HAP-1 (cell line): ENCODE measurements at regions not wholly inside any gene's neighbourhood (a gene's known extent, or its start where the extent isn't known, plus 50 kb on each side); places are given as distances from the start of the nearest gene placed in this dataset.

Source experiments
- DNase-seq, 2 experiments: peaks; one replicate each; pipeline ENCODE4 v3.0.0-alpha.2; 2016 to 2020; ENCODE audit warnings: low spot score in 2 of 2
- H3K27me3 ChIP-seq: fragments of 250-450 bp; sonication (Bioruptor Pico); 2 replicates; pipeline ENCODE4 v1.5.1; 2020; ENCODE audit warnings: low read depth, mild to moderate bottlenecking, moderate library complexity
- H3K36me3 ChIP-seq: fragments of 250-450 bp; sonication (Bioruptor Pico); replicated peaks from 2 replicates; pipeline ENCODE4 v1.5.1; 2020; ENCODE audit warnings: mild to moderate bottlenecking
- H3K4me1 ChIP-seq: fragments of 250-450 bp; sonication (Bioruptor Pico); 2 replicates; pipeline ENCODE4 v1.5.1; 2020; ENCODE audit warnings: mild to moderate bottlenecking
- H3K4me3 ChIP-seq: fragments of 250-450 bp; sonication (Bioruptor Pico); 2 replicates; pipeline ENCODE4 v1.5.1; 2020; ENCODE audit warnings: mild to moderate bottlenecking, moderate library complexity
- H3K9me3 ChIP-seq: fragments of 250-450 bp; sonication (Bioruptor Pico); 2 replicates; pipeline ENCODE4 v1.5.1; 2020; ENCODE audit warnings: mild to moderate bottlenecking, moderate library complexity
- in situ Hi-C: fragments of 300-500 bp; cut with MboI; formaldehyde crosslinking; loops from 3 replicates; pipeline ENCODE4 v1.14.3; 2020; ENCODE audit warnings: low sequenced_read_pairs, inconsistent platforms, mixed read lengths

DNA sequence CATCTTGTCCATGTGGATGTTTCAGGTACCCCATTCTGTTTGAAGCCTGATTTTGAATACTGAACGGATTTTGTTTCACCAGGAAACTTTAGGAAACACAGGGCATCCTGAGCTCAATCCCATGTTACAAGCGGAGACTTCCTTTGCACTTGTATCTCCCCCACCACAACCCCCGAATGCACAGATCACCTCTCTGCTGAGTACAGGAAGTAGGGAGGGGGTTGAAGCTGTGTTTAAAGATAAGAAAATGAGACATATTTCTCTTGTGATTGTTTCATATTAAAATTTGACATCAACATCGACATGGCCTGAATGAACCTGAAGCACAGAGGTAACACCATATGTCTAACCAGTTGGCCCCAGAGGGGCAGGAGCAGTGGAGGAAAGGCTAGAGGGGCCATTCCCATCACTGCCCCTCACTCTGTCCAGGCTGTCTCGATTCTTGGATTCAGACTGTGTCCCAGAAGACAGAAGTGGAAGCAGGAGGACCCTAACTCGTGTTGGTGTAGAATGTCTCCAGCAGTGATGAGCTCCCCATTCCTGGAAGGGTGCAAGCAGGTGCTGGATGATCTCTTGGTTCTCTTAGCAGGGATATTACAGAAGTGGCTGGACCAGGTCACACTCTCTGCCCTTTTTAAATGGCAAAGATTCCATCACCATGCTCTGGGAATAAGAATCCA is 59.6 kb upstream of the IQSEC1 start:
- Histone ChIP-seq H3K4me3 (no peak overlapping the region), H3K36me3 (no peaks in the 10 kb centered on the region), H3K9me3 (no peaks in the 10 kb centered on the region), H3K4me1 (no peaks in the 10 kb centered on the region), H3K27me3 (no peaks in the 10 kb centered on the region; the same call in 1 of the 2 replicates)
- DNase-seq = no peak
- in situ Hi-C loops = no loop called here

DNA sequence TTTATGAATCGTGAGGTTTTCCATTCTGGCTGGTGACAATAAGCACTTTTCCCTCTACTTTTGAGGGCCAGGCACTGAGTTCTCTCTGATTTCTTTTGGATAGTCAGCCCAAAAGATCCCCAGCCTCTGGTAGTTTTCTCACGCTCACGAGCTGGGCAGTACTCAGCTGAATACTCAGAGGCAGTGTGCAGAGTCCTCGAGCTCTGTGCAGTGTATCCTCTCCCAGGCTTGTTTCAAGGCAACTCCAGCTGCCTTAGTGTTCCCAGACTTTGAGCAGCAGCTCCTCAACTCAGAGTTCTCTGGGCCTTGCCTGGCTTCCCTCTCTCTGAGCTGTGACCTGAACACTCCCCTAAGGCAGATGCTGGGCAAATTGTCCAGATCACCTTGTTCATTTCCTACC is 59.1 kb upstream of the IQSEC1 start:
- in situ Hi-C loops = no loop called here
- Histone ChIP-seq H3K4me3 (no peak overlapping the region), H3K4me1 (no peaks in the 10 kb centered on the region), H3K27me3 (no peaks in the 10 kb centered on the region; the same call in 1 of the 2 replicates), H3K9me3 (no peaks in the 10 kb centered on the region), H3K36me3 (no peaks in the 10 kb centered on the region)
- DNase-seq = no peak

- Histone ChIP-seq H3K9me3 (no peaks in the 10 kb centered on the region), H3K4me3 (no peak overlapping the region), H3K36me3 (no peaks in the 10 kb centered on the region), H3K4me1 (no peaks in the 10 kb centered on the region), H3K27me3 (no peaks in the 10 kb centered on the region; the same call in 1 of the 2 replicates)
- in situ Hi-C loops = no loop called here
- DNase-seq = no peak
Observed at GRCh38 chr3:13130464-13131193, 57.4 kb upstream of the IQSEC1 start.

DNA sequence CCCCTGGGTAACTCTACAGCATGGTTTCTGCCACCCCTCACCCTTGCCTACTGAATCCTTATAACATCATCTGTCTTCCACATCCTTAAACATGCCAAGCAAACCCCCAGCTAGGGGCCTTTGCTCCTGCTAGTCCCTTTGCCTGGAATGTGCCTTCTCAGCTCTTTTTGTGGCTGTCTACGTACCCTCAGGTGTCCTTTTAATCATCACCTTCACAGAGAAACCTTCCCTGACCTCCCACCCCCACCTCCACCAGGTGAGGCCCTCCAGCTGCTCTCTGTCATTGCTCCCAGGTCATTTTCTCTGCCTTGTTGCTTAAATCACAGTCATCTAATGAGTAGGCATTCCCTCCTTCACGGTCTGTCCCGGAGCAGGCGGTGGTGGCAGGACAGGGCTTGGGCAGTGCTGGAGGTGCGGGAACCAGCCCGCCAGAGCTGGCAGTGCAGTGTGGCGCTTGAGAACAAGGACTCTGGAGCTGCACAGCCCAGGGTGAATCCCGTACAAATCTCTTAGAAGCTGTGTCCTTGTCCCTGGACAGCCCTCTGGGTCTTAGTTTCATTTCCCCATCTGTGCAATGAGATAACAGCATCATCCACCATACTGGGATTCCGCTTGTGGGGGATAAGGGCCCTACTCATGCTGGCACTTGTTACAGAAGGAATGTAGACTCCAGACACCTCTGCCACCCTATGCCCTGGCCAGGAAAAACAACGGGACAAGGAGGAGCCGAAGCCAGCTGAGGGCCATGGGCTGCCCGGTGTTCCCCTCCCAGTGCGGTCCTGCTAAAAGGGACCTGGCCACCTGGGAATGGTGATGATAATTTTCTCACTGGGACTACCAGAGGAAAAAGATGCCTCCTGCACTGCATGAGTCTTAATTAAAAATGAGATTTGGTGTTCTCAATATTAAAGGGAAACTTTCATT is 52.1 kb upstream of the IQSEC1 start:
- H3K36me3 ChIP-seq = no peaks in the 10 kb centered on the region
- no peak for DNase-seq
- no peaks in the 10 kb centered on the region for H3K9me3 ChIP-seq
- no peak overlapping the region for H3K4me3 ChIP-seq
- no peaks in the 10 kb centered on the region for H3K27me3 ChIP-seq
- in situ Hi-C loops = no loop called here
- no peaks in the 10 kb centered on the region for H3K4me1 ChIP-seq

DNA sequence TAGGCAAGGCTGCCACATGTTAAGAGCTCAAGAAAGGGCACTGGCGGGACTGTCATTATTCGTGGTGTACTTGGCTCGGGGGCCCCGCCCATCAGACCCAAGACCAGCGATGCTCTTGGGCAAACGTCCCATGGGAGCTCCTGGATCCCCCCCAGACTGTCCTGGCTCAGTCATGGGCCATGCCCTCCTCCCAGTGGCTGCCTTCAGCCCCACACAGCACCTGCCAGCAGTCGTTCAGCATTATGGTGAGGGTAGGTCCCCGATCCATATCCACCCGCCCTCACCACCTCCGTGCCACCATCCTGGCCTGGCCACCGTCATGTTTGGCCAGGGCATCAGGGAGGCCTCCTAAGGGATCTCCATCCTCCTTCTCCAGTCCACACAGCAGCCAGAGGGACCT is 51.4 kb upstream of the IQSEC1 start:
- in situ Hi-C loops = no loop called here
- Histone ChIP-seq H3K4me1 (no peaks in the 10 kb centered on the region), H3K27me3 (no peaks in the 10 kb centered on the region), H3K36me3 (no peaks in the 10 kb centered on the region), H3K4me3 (no peak overlapping the region), H3K9me3 (no peaks in the 10 kb centered on the region)
- no peak for DNase-seq

GRCh38 chr3:13123765-13124164 is 50.5 kb upstream of the IQSEC1 start:
- Histone ChIP-seq H3K36me3 (no peaks in the 10 kb centered on the region), H3K4me3 (no peak overlapping the region), H3K27me3 (no peaks in the 10 kb centered on the region), H3K4me1 (no peaks in the 10 kb centered on the region), H3K9me3 (no peaks in the 10 kb centered on the region)
- in situ Hi-C loops = no loop called here
- DNase-seq = no peak

DNA sequence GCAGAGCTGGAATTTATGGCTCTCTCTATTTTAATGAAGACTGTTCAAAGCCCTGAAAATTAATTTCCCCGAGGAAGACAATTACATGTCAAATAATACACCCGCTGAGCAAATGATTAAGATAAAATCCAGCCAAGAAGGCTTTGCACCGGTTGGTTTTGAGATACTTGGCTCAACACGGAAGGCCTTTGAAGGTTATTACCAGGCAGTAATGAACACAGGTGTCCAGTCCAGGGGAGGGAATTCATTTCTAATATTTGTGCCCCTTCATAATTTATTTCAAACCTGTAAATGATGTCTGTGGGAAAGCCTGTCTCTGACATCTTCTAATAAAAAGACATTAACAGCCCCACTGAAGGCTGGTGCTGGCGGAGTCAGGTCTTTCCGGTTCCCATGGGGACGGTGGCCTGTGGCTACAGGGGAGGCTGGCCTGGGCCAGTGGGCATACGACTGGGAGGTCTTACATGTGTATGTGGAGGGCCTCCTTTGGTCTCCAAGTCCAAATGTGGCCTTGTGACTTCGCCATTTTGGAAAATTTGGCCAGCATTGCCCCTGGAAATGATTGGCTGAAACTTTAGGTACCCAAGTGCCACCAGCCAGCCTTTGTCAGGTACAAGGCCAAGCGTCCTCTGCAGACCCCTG is 49.9 kb upstream of the IQSEC1 start:
- in situ Hi-C loops = no loop called here
- Histone ChIP-seq H3K4me1 (no peaks in the 10 kb centered on the region), H3K27me3 (no peaks in the 10 kb centered on the region), H3K36me3 (no peaks in the 10 kb centered on the region), H3K9me3 (no peaks in the 10 kb centered on the region), H3K4me3 (no peak overlapping the region)
- no peak for DNase-seq
